WTC11 (cell line): ENCODE measurements at regions not wholly inside any gene's neighbourhood (a gene's known extent, or its start where the extent isn't known, plus 50 kb on each side); places are given as distances from the start of the nearest gene placed in this dataset.

Experiments
- JUN ChIP-seq: sonication (generic); formaldehyde crosslinking; IDR thresholded peaks from 2 replicates; pipeline ENCODE4 v1.8.0; 2023; ENCODE audit warnings: mild to moderate bottlenecking, missing genetic modification reagents
- NR1H2 ChIP-seq: sonication (generic); formaldehyde crosslinking; IDR thresholded peaks from 2 replicates; pipeline ENCODE4 v1.9.0; 2021; ENCODE audit warnings: mild to moderate bottlenecking, moderate library complexity, missing genetic modification reagents
- ZNF121 ChIP-seq: sonication (generic); formaldehyde crosslinking; IDR thresholded peaks from 2 replicates; pipeline ENCODE4 v1.8.0; 2023; ENCODE audit warnings: missing genetic modification reagents
- TF ChIP-seq, protein P1 (sequence below): sonication (generic); formaldehyde crosslinking; IDR thresholded peaks from 2 replicates; pipeline ENCODE4 v1.8.1; 2023; ENCODE audit warnings: mild to moderate bottlenecking, missing genetic modification reagents, borderline replicate concordance
- TF ChIP-seq, protein P2 (sequence below): sonication (generic); formaldehyde crosslinking; IDR thresholded peaks from 2 replicates; pipeline ENCODE4 v1.8.1; 2023; ENCODE audit warnings: mild to moderate bottlenecking, missing genetic modification reagents
- TF ChIP-seq, protein P3 (sequence below): sonication (generic); formaldehyde crosslinking; IDR thresholded peaks from 2 replicates; pipeline ENCODE4 v1.8.0; 2022; ENCODE audit warnings: mild to moderate bottlenecking, missing genetic modification reagents
- TF ChIP-seq, protein P4 (sequence below): fragments of 200-600 bp; IDR thresholded peaks from 2 replicates; pipeline ENCODE4 v1.8.0; 2022; ENCODE audit warnings: antibody characterized with exemption
- TF ChIP-seq, protein P5 (sequence below): sonication (generic); formaldehyde crosslinking; IDR thresholded peaks from 2 replicates; pipeline ENCODE4 v1.8.1; 2022; ENCODE audit warnings: missing genetic modification reagents, borderline replicate concordance

DNA sequence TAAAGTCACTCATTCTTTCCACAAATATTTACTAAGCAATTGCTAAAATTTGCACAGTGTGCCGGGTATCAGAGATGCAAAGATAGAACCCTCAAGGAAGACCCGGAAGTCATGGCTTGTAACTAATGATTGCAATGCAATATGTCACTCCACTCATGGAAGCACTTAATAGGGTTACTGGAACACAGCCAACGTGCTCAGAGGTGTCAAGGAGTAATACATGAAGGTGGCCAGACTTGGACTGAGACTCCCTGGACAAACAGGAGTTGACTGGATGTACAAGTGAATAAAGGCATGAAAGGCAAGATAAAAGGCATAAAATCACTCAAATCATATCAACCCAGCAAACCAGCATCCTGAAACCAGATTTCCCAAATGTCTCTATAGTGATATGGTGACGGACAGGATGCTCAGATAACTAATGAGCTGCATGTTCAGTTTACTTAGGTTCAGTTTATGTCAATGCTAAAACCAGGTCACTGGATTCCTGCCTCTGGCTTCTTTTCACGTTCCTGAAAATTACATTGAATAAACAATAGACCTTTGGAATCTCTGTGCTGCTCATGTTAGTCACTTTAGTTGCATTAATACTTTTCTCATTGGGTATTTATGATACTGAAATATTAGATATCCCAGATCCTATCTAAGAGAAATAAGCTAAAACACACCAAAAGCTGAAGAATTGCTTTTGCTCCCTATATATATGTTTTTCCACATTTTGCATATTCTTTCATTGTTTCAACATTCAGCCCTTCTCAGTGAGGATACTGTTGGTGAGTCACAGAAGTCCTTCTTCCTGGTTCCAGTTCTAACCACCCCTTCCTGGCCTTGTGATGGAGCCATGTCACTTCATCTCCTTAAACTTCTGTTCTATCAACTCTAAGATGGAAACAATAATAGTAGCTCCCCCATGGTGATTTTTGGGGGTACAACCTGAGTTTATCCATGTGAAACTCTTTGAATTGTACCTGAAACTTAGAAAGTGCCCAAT lies 688.9 kb upstream of the ID2 start:
- TF ChIP-seq, protein P1, sequence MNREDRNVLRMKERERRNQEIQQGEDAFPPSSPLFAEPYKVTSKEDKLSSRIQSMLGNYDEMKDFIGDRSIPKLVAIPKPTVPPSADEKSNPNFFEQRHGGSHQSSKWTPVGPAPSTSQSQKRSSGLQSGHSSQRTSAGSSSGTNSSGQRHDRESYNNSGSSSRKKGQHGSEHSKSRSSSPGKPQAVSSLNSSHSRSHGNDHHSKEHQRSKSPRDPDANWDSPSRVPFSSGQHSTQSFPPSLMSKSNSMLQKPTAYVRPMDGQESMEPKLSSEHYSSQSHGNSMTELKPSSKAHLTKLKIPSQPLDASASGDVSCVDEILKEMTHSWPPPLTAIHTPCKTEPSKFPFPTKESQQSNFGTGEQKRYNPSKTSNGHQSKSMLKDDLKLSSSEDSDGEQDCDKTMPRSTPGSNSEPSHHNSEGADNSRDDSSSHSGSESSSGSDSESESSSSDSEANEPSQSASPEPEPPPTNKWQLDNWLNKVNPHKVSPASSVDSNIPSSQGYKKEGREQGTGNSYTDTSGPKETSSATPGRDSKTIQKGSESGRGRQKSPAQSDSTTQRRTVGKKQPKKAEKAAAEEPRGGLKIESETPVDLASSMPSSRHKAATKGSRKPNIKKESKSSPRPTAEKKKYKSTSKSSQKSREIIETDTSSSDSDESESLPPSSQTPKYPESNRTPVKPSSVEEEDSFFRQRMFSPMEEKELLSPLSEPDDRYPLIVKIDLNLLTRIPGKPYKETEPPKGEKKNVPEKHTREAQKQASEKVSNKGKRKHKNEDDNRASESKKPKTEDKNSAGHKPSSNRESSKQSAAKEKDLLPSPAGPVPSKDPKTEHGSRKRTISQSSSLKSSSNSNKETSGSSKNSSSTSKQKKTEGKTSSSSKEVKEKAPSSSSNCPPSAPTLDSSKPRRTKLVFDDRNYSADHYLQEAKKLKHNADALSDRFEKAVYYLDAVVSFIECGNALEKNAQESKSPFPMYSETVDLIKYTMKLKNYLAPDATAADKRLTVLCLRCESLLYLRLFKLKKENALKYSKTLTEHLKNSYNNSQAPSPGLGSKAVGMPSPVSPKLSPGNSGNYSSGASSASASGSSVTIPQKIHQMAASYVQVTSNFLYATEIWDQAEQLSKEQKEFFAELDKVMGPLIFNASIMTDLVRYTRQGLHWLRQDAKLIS (CRISPR knock-in tag) = no peak
- TF ChIP-seq, protein P2, sequence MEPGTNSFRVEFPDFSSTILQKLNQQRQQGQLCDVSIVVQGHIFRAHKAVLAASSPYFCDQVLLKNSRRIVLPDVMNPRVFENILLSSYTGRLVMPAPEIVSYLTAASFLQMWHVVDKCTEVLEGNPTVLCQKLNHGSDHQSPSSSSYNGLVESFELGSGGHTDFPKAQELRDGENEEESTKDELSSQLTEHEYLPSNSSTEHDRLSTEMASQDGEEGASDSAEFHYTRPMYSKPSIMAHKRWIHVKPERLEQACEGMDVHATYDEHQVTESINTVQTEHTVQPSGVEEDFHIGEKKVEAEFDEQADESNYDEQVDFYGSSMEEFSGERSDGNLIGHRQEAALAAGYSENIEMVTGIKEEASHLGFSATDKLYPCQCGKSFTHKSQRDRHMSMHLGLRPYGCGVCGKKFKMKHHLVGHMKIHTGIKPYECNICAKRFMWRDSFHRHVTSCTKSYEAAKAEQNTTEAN (CRISPR knock-in tag) = no peak
- TF ChIP-seq, protein P3, sequence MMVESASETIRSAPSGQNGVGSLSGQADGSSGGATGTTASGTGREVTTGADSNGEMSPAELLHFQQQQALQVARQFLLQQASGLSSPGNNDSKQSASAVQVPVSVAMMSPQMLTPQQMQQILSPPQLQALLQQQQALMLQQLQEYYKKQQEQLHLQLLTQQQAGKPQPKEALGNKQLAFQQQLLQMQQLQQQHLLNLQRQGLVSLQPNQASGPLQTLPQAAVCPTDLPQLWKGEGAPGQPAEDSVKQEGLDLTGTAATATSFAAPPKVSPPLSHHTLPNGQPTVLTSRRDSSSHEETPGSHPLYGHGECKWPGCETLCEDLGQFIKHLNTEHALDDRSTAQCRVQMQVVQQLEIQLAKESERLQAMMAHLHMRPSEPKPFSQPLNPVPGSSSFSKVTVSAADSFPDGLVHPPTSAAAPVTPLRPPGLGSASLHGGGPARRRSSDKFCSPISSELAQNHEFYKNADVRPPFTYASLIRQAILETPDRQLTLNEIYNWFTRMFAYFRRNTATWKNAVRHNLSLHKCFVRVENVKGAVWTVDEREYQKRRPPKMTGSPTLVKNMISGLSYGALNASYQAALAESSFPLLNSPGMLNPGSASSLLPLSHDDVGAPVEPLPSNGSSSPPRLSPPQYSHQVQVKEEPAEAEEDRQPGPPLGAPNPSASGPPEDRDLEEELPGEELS (CRISPR knock-in tag) = no peak
- TF ChIP-seq, protein P4, sequence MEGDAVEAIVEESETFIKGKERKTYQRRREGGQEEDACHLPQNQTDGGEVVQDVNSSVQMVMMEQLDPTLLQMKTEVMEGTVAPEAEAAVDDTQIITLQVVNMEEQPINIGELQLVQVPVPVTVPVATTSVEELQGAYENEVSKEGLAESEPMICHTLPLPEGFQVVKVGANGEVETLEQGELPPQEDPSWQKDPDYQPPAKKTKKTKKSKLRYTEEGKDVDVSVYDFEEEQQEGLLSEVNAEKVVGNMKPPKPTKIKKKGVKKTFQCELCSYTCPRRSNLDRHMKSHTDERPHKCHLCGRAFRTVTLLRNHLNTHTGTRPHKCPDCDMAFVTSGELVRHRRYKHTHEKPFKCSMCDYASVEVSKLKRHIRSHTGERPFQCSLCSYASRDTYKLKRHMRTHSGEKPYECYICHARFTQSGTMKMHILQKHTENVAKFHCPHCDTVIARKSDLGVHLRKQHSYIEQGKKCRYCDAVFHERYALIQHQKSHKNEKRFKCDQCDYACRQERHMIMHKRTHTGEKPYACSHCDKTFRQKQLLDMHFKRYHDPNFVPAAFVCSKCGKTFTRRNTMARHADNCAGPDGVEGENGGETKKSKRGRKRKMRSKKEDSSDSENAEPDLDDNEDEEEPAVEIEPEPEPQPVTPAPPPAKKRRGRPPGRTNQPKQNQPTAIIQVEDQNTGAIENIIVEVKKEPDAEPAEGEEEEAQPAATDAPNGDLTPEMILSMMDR = no peak
- TF ChIP-seq, protein P5, sequence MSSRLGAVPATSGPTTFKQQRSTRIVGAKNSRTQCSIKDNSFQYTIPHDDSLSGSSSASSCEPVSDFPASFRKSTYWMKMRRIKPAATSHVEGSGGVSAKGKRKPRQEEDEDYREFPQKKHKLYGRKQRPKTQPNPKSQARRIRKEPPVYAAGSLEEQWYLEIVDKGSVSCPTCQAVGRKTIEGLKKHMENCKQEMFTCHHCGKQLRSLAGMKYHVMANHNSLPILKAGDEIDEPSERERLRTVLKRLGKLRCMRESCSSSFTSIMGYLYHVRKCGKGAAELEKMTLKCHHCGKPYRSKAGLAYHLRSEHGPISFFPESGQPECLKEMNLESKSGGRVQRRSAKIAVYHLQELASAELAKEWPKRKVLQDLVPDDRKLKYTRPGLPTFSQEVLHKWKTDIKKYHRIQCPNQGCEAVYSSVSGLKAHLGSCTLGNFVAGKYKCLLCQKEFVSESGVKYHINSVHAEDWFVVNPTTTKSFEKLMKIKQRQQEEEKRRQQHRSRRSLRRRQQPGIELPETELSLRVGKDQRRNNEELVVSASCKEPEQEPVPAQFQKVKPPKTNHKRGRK (CRISPR knock-in tag) = no peak
- no peak for TF ChIP-seq NR1H2 (CRISPR knock-in tag)
- no peak for TF ChIP-seq JUN (CRISPR knock-in tag)
- TF ChIP-seq ZNF121 (CRISPR knock-in tag) = no peak
